Epithelial cell of esophagus (primary cell): ENCODE measurements at regions not wholly inside any gene's neighbourhood (a gene's known extent, or its start where the extent isn't known, plus 50 kb on each side); places are given as distances from the start of the nearest gene placed in this dataset.

Experiments used
- DNase-seq: peaks from one replicate; pipeline ENCODE4 v3.0.0; 2010; ENCODE audit warnings: low read depth
- H3K4me3 ChIP-seq: 2 replicates; pipeline ENCODE4 v1.5.1; 2011; ENCODE audit warnings: mild to moderate bottlenecking, low read length, control low read depth
- CTCF ChIP-seq: IDR thresholded peaks from 2 replicates; pipeline ENCODE4 v1.5.1; 2011; ENCODE audit warnings: low read depth, mild to moderate bottlenecking, low read length, control low read depth, inconsistent platforms; ENCODE audit not compliant: insufficient read depth; ENCODE audit errors: missing control alignments

- no peak for TF ChIP-seq CTCF
- DNase-seq: no peak
- H3K4me3 ChIP-seq: no peak overlapping the region
These were observed 145.7 kb upstream of the EDNRA start for GRCh38 chr4:147335183-147335582.

- no peak for TF ChIP-seq CTCF
- peak; percentile 41 for DNase-seq
- H3K4me3 ChIP-seq: no peak overlapping the region
These were observed 144.6 kb upstream of the EDNRA start for GRCh38 chr4:147336252-147336651.

- no peak for DNase-seq
- no peak for TF ChIP-seq CTCF
- H3K4me3 ChIP-seq: no peak overlapping the region
These were observed 141.8 kb upstream of the EDNRA start for GRCh38 chr4:147339100-147339499.

- peak; percentile 78 for DNase-seq
- TF ChIP-seq CTCF: no peak
- no peak overlapping the region for H3K4me3 ChIP-seq
These were observed 140.8 kb upstream of the EDNRA start for GRCh38 chr4:147340111-147340510.

- DNase-seq: no peak
- H3K4me3 ChIP-seq: no peak overlapping the region
- TF ChIP-seq CTCF: no peak
These were observed 140.2 kb upstream of the EDNRA start for GRCh38 chr4:147340591-147341120.

GRCh38 chr4:147343692-147344091 lies 137.2 kb upstream of the EDNRA start:
- DNase-seq: no peak
- no peak for TF ChIP-seq CTCF

GRCh38 chr4:147345662-147346061 lies 135.2 kb upstream of the EDNRA start:
- TF ChIP-seq CTCF: no peak
- no peak overlapping the region for H3K4me3 ChIP-seq
- peak; percentile 31 for DNase-seq

More at GRCh38 chr4:147343692-147344091, 137.2 kb upstream of the EDNRA start:
- no peak overlapping the region for H3K4me3 ChIP-seq
